CD4-positive, alpha-beta T cell treated with Interleukin-17A for 1 hour (primary cell): ENCODE measurements at regions not wholly inside any gene's neighbourhood (a gene's known extent, or its start where the extent isn't known, plus 50 kb on each side); places are given as distances from the start of the nearest gene placed in this dataset.
"Not testable (repeated sequence)": the region's sequence is repeated elsewhere in the genome, so short reads cannot be mapped to it uniquely, and the experiment has no call there.

ENCODE experiments used
- DNase-seq: peaks from one replicate; pipeline ENCODE4 v3.0.0-alpha.2; 2020

GRCh38 chr12:33834672-33835071 is 187.6 kb upstream of the ALG10 start:
- DNase-seq = no peak

DNA sequence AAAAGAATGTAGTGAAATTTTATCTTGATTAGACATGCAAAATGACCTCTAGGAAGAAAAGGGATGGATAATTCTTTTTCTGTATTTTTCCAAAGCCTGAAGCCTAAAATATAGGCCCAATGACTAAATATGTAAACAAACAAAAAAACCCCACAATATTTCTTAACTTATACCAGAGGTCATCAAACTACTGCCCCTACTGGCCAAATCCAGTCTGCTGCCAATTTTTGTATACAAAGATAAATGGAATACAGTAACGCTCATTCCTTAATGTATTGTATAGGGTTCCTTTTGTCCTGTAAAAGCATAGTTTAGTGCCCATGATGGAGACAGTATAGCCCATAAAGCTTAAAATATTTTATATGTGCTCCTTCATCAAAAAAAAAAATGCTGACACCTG is 145.7 kb upstream of the ALG10 start:
- DNase-seq = no peak

- DNase-seq = no peak
These were observed 129.9 kb upstream of the ALG10 start for GRCh38 chr12:33892425-33892824.

GRCh38 chr12:33920460-33920859 is 101.8 kb upstream of the ALG10 start:
- not testable (repeated sequence) for DNase-seq

- DNase-seq = no peak
These were observed 96.2 kb upstream of the ALG10 start for GRCh38 chr12:33926095-33926494.

GRCh38 chr12:33937669-33938068 is 84.6 kb upstream of the ALG10 start:
- DNase-seq = not testable (repeated sequence)

GRCh38 chr12:33942172-33942571 is 80.1 kb upstream of the ALG10 start:
- no peak for DNase-seq

DNA sequence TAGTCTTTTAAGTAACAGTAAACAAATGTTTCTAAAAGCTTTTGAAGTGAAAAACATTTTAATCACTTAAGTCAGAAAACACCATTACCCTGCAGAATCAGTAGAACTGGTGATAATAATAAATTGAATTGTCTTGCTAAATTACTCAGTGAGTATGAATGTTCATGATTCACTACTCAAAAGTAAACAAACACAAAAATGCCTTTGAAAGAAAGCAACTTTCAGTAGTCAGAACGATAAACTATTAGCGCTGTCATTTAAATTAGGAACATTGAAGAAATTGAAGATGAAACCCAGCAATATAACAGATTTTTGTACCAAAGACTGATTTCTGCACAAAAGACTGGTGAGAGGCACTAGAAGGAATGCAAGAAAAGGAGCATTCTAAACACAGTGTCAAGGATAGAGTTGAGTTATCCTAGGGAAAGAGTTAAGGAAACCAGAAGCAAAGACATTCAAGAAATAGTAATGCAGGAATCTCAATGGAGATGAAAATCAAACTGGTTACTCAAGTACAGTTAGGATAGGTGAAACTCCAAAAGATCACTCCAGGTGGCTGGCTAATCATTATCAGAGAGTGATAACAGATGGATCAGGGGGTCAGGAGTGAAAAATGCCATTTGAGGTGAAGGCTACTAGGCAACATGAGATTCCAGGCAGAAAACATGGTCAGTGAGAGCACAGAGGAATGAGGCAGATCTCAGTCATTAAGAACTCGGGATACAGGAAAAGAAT is 77.4 kb upstream of the ALG10 start:
- no peak for DNase-seq

GRCh38 chr12:33945438-33945784 is 76.9 kb upstream of the ALG10 start:
- DNase-seq = no peak

DNA sequence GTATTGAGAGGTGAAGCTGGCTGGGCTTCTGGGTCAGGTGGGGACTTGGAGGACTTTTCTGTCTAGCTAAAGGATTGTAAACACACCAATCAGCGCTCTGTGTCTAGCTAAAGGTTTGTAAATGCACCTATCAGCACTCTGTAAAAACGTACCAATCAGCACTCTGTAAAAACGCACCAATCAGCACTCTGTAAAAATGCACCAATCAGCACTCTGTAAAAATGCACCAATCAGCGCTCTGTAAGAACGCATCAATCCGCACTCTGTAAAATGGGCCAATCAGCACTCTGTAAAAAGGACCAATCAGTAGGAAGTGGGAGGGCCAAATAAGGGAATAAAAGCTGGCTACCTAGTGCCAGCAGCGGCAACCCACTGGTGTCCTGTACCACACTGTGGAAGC is 56.1 kb upstream of the ALG10 start:
- DNase-seq = not testable (repeated sequence)

DNA sequence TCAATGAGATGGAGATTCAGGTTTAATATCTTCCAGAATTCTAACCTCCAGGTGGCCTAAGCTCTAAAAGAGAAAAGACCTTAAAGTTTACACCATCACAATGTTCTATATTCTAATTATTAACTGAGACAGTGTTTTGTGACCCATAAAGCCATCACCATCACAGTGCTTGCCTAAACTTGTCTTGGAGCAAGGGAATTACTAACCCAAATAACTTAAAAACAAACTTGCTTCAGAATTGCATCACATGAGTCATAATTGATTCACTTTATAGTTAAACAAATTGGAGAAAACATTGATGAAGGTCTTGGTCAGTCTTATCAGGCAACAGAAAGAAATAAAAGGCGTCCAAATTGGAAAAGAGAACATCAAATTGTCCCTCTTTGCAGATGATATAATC is 54.5 kb upstream of the ALG10 start:
- DNase-seq = no peak
